ENCODE measurements at regions not wholly inside any gene's neighbourhood (a gene's known extent, or its start where the extent isn't known, plus 50 kb on each side); places are given as distances from the start of the nearest gene placed in this dataset.

- TF ChIP-seq CTCF (IDR thresholded peaks at IDR 0.05; ENCODE audit: insufficient read depth, low read depth, low read length, missing control alignments): no peak
- DNase-seq (ENCODE audit: low read depth): no peak
- no peak overlapping the region for H3K4me3 ChIP-seq (ENCODE audit: low read depth, low read length)
Measured at GRCh38 chr12:33296529-33296928, 143.1 kb downstream of the SYT10 start.

DNA sequence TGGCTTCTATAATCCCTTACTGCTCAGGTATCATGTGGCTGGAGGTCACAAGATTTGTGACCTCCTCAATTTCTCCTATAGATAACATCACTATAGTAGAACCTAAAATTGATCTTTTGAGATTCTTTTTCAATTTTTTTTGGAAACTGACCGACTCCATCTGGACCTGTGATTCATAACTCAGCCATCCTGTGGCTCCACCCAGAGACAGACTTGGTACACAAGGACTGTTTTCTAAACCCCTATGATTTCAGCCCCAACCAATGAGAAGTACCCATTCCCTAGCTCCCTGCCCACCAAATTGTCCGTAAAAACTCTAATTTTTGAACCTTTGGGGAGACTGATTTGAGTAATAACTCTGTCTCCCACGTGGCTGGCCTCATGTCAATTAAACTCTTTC lies 148.9 kb downstream of the SYT10 start:
- H3K4me3 ChIP-seq (ENCODE audit: low read depth, low read length): no peak overlapping the region
- no peak for DNase-seq (ENCODE audit: low read depth)
- no peak for TF ChIP-seq CTCF (IDR thresholded peaks at IDR 0.05; ENCODE audit: insufficient read depth, low read depth, low read length, missing control alignments)

GRCh38 chr12:33283054-33283453 lies 156.6 kb downstream of the SYT10 start:
- H3K4me3 ChIP-seq (ENCODE audit: low read depth, low read length): no peak overlapping the region
- DNase-seq (ENCODE audit: low read depth): no peak
- no peak for TF ChIP-seq CTCF (IDR thresholded peaks at IDR 0.05; ENCODE audit: insufficient read depth, low read depth, low read length, missing control alignments)

GRCh38 chr12:33277376-33277775 lies 162.2 kb downstream of the SYT10 start:
- DNase-seq (ENCODE audit: low read depth): no peak
- no peak overlapping the region for H3K4me3 ChIP-seq (ENCODE audit: low read depth, low read length)
- no peak for TF ChIP-seq CTCF (IDR thresholded peaks at IDR 0.05; ENCODE audit: insufficient read depth, low read depth, low read length, missing control alignments)

GRCh38 chr12:33267641-33268040 lies 172.0 kb downstream of the SYT10 start:
- no peak for TF ChIP-seq CTCF (IDR thresholded peaks at IDR 0.05; ENCODE audit: insufficient read depth, low read depth, low read length, missing control alignments)
- DNase-seq (ENCODE audit: low read depth): no peak
- H3K4me3 ChIP-seq (ENCODE audit: low read depth, low read length): no peak overlapping the region

- DNase-seq (ENCODE audit: low read depth): no peak
- no peak overlapping the region for H3K4me3 ChIP-seq (ENCODE audit: low read depth, low read length)
- no peak for TF ChIP-seq CTCF (IDR thresholded peaks at IDR 0.05; ENCODE audit: insufficient read depth, low read depth, low read length, missing control alignments)
Measured at GRCh38 chr12:33265900-33266299, 173.7 kb downstream of the SYT10 start.

- no peak overlapping the region for H3K4me3 ChIP-seq (ENCODE audit: low read depth, low read length)
- no peak for DNase-seq (ENCODE audit: low read depth)
- no peak for TF ChIP-seq CTCF (IDR thresholded peaks at IDR 0.05; ENCODE audit: insufficient read depth, low read depth, low read length, missing control alignments)
Measured at GRCh38 chr12:33265033-33265731, 174.4 kb downstream of the SYT10 start.

Data from GM12865 (cell line).